Colonic mucosa (tissue), 4 donors: ENCODE measurements at regions not wholly inside any gene's neighbourhood (a gene's known extent, or its start where the extent isn't known, plus 50 kb on each side); places are given as distances from the start of the nearest gene placed in this dataset.
"Not testable (repeated sequence)": the region's sequence is repeated elsewhere in the genome, so short reads cannot be mapped to it uniquely, and the experiment has no call there.

Experiments
- DNase-seq: peaks from one replicate; pipeline ENCODE4 v3.0.0-alpha.2; 2020
- H3K27ac ChIP-seq: fragments of 200-600 bp; one replicate; pipeline ENCODE4 v1.8.0; 2021
- H3K27me3 ChIP-seq: fragments of 200-600 bp; one replicate; pipeline ENCODE4 v1.8.0; 2021
- H3K36me3 ChIP-seq: fragments of 200-600 bp; one replicate; pipeline ENCODE4 v1.8.0; 2021
- H3K4me1 ChIP-seq: fragments of 200-600 bp; one replicate; pipeline ENCODE4 v1.8.0; 2021; ENCODE audit warnings: mild to moderate bottlenecking
- H3K4me3 ChIP-seq: fragments of 200-600 bp; one replicate; pipeline ENCODE4 v1.8.0; 2021
- H3K9ac ChIP-seq, 2 donors: one replicate each; pipeline ENCODE4 v1.7.0; 2013; ENCODE audit warnings: control low read depth in 2 of 2, low read depth in 2 of 2, low read length in 2 of 2
- H3K9me3 ChIP-seq: fragments of 200-600 bp; one replicate; pipeline ENCODE4 v1.8.0; 2021
- CTCF ChIP-seq: fragments of 200-600 bp; IDR thresholded peaks from one replicate; pipeline ENCODE4 v1.8.0; 2022; ENCODE audit warnings: antibody characterized with exemption, mild to moderate bottlenecking
- intact Hi-C: fragments of 100-400 bp; cut with DNase I; formaldehyde crosslinking; loops from one replicate; pipeline ENCODE4 v1.14.1; 2022
- donor health status: healthy.
- donor health status: DM: no; HTN: no; CAD: no.
- donor health status: DM: no; HTN: no; CAD: no.

DNA sequence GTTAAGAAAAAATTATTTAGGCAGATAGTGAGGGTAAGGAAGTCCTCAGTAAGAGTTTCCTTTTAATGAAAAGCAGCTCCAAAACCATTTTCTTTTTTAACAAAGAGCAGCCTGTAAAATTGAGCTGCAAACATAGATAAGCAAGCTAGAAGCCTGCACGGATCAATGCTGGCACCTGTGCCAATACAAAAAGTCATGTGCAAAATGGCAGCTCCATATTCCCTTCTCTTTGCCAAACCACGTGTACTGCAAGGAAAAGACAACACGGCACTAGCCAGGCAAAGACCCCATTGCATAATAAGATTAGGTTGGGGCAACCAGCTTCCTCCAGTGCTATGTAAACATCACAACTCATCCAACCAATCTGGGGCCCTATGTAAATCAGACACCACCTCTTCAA lies 268.4 kb upstream of the INTU start:
- Histone ChIP-seq H3K4me3 (no peak overlapping the region), H3K27ac (no peak overlapping the region), H3K36me3 (no peaks in the 10 kb centered on the region), H3K9me3 (no peaks in the 10 kb centered on the region), H3K9ac (no peak overlapping the region), H3K4me1 (no peaks in the 10 kb centered on the region), H3K27me3 (no peaks in the 10 kb centered on the region)
- no peak for TF ChIP-seq CTCF
- DNase-seq, result no peak
- intact Hi-C loops, result no loop called here

DNA sequence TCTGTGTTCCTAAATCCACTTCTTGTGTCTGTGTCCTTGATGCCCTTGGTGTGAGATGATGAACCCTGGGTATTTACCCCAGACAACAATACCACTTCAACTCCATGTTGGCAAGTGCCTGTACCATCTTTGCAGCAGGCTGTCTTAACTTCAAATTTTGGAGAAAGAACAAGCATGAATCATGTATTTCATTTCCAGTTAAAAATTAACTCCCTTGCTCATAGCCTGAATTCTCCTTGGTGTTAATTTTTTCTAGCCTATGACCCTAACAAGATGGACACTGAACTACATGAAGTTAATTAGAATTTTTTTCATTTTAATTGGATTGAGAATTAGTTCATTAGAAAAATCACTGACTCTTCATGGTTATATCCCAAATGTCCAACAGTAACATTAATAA lies 267.8 kb upstream of the INTU start:
- no peaks in the 10 kb centered on the region for H3K27me3 ChIP-seq
- no peak for TF ChIP-seq CTCF
- H3K4me3 ChIP-seq, result no peak overlapping the region
- no peaks in the 10 kb centered on the region for H3K9me3 ChIP-seq
- no peaks in the 10 kb centered on the region for H3K4me1 ChIP-seq
- no peak overlapping the region for H3K9ac ChIP-seq
- DNase-seq, result no peak
- no peaks in the 10 kb centered on the region for H3K36me3 ChIP-seq
- intact Hi-C loops, result no loop called here
- H3K27ac ChIP-seq, result no peak overlapping the region

- Histone ChIP-seq H3K4me1 (no peaks in the 10 kb centered on the region), H3K4me3 (no peak overlapping the region), H3K9ac (no peak overlapping the region), H3K36me3 (no peaks in the 10 kb centered on the region), H3K27ac (no peak overlapping the region), H3K27me3 (no peaks in the 10 kb centered on the region), H3K9me3 (no peaks in the 10 kb centered on the region)
- DNase-seq, result no peak
- intact Hi-C loops, result no loop called here
- no peak for TF ChIP-seq CTCF
Measured at GRCh38 chr4:127370604-127371003, 262.2 kb upstream of the INTU start.

GRCh38 chr4:127379499-127379898 lies 253.3 kb upstream of the INTU start:
- intact Hi-C loops, result no loop called here
- no peaks in the 10 kb centered on the region for H3K9me3 ChIP-seq
- H3K27me3 ChIP-seq, result no peaks in the 10 kb centered on the region
- TF ChIP-seq CTCF, result no peak
- H3K27ac ChIP-seq, result no peak overlapping the region
- H3K36me3 ChIP-seq, result no peaks in the 10 kb centered on the region
- no peaks in the 10 kb centered on the region for H3K4me1 ChIP-seq
- no peak overlapping the region for H3K9ac ChIP-seq
- no peak for DNase-seq
- no peak overlapping the region for H3K4me3 ChIP-seq

- H3K9me3 ChIP-seq, H3K4me1 ChIP-seq, H3K27me3 ChIP-seq, DNase-seq, H3K27ac ChIP-seq, H3K36me3 ChIP-seq, H3K4me3 ChIP-seq, H3K9ac ChIP-seq, intact Hi-C loops: not testable (repeated sequence)
Measured at GRCh38 chr4:127379948-127380347, 252.8 kb upstream of the INTU start.

DNA sequence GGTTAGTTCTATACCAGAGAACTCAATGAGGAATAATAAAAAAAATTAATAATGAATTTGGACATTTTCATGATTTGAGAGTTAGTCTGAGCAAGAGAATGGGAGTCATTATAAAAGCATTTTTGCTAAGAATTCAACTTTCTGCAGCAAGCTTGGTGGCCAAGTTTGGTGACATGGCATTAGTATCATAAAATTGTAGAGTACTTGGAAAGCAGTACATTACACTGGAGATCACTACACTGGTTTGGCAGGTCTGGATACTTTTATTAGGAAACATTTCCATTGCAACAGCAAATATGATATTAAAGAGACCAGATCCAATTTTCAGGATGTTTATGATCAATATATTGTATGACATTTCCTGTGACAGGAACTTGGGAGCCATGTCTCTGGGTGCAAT lies 249.1 kb upstream of the INTU start:
- no peak for TF ChIP-seq CTCF
- intact Hi-C loops, result no loop called here
- Histone ChIP-seq H3K4me1 (no peaks in the 10 kb centered on the region), H3K9me3 (no peaks in the 10 kb centered on the region), H3K27me3 (no peaks in the 10 kb centered on the region), H3K4me3 (no peak overlapping the region), H3K36me3 (no peaks in the 10 kb centered on the region), H3K9ac (no peak overlapping the region), H3K27ac (no peak overlapping the region)
- no peak for DNase-seq
